Heart left ventricle (tissue), 16 donors: ENCODE measurements at regions not wholly inside any gene's neighbourhood (a gene's known extent, or its start where the extent isn't known, plus 50 kb on each side); places are given as distances from the start of the nearest gene placed in this dataset.

Experiments
- ATAC-seq, 4 donors: fragments of 200-7000 bp; cut with Tn5 transposase; one replicate each; pipeline ENCODE4 v1.9.1; 2020 to 2022; ENCODE audit warnings: moderate library complexity in 4 of 4, mild to moderate bottlenecking in 3 of 4, moderate number of reproducible peaks in 1 of 4
- DNase-seq, 5 donors: peaks; one replicate each; pipeline ENCODE4 v3.0.0-alpha.2; 2020
- H3K27ac ChIP-seq, 12 donors: fragments of 200-600 bp; sonication (generic) in 4 of 12; one replicate each; pipeline versions ENCODE4 v1.5.0 to v1.8.0; 2016 to 2022; ENCODE audit warnings: mild to moderate bottlenecking in 2 of 12
- H3K27me3 ChIP-seq, 9 donors: fragments of 200-600 bp; sonication (generic) in 2 of 9; one replicate each; pipeline versions ENCODE4 v1.5.1 to v1.8.0; 2016 to 2022; ENCODE audit warnings: mild to moderate bottlenecking in 3 of 9
- H3K36me3 ChIP-seq, 9 donors: fragments of 200-600 bp; sonication (generic) in 2 of 9; one replicate each; pipeline versions ENCODE4 v1.5.0 to v1.8.0; 2018 to 2022; ENCODE audit warnings: mild to moderate bottlenecking in 2 of 9
- H3K4me1 ChIP-seq, 12 donors: fragments of 200-600 bp; sonication (generic) in 4 of 12; one replicate each; pipeline versions ENCODE4 v1.5.0 to v1.8.0; 2016 to 2022; ENCODE audit warnings: mild to moderate bottlenecking in 3 of 12
- H3K4me3 ChIP-seq, 12 donors: fragments of 200-600 bp; sonication (generic) in 4 of 12; one replicate each; pipeline versions ENCODE4 v1.5.0 to v1.8.0; 2017 to 2022; ENCODE audit warnings: mild to moderate bottlenecking in 9 of 12, moderate library complexity in 4 of 12
- H3K9me3 ChIP-seq, 12 donors: fragments of 200-600 bp; sonication (generic) in 4 of 12; one replicate each; pipeline versions ENCODE4 v1.5.0 to v1.8.0; 2016 to 2022; ENCODE audit warnings: mild to moderate bottlenecking in 1 of 12
- CTCF ChIP-seq, 12 donors: fragments of 200-600 bp; sonication (generic) in 4 of 12; IDR thresholded peaks; one replicate each; pipeline versions ENCODE4 v1.5.0 to v1.8.0; 2018 to 2022; ENCODE audit warnings: antibody characterized with exemption in 12 of 12, mild to moderate bottlenecking in 5 of 12
- POLR2A ChIP-seq, 2 donors: fragments of 450-650 bp; IDR thresholded peaks; one replicate each; pipeline ENCODE4 v1.6.1; 2017; ENCODE audit warnings: antibody characterized with exemption in 2 of 2, mild to moderate bottlenecking in 2 of 2, moderate library complexity in 2 of 2
- WGBS, 4 donors: extraction: QIAGEN DNeasy Blood & Tissue Kit in 2 of 4; methylation state at CpG; one replicate each; pipeline versions ENCODE4 v1.1.5 to v1.1.7; 2013 to 2018; 5-methylcytosine and 5-hydroxymethylcytosine counted together
- intact Hi-C, 10 donors: fragments of 100-400 bp; cut with DNase I; formaldehyde crosslinking; loops; one replicate each; pipeline versions ENCODE4 v1.11.1 to v1.14.2; 2022
- donor health status: ischemic (EF 13 %, LVEDD 7.1; RV severe dilation, severe dysfunction).
- donor health status: healthy with polysubstance abuse.
- donor health status: DM: no; HTN: yes; CAD: no.
- donor health status: DM: no; HTN: no; CAD: no.
- donor health status: ischemic (EF 25% LVEDD 6.9; RV normal size, moderate dysfunction).
- donor health status: ischemic (EF 25% LVEDD 5.7; RV mildly dilated, moderate dysfunction).
- donor health status: healthy.
- donor health status: DM: yes; HTN: yes; CAD: no.
- donor health status: ischemic (EF 35%, LVEDD 5.7; RV mildly dilated, moderate dysfunction).
- donor health status: nonischemic (EF 11% LVEDD 7.7; RV severe dilation, severe dysfunction).
- donor health status: DM: yes; HTN: yes; CAD: no.
- donor health status: PGD.
- donor health status: ischemic (EF 29% LVEDD 5.4; RV normal size, mild dysfunction).
- donor health status: nonischemic (EF 23%, LVEDD 6.1; RV moderate dilation, normal function).

GRCh38 chr3:88810455-88810854, 297.0 kb upstream of the EPHA3 start:
- peak; percentile 69 to 97 (median 88) for ATAC-seq
- Histone ChIP-seq H3K4me1 (peaks cover 0 to 6% (median 0%) of the 10 kb centered on the region in 12 donors), H3K27me3 (no peaks in the 10 kb centered on the region), H3K4me3 (no peak overlapping the region), H3K36me3 (no peaks in the 10 kb centered on the region), H3K9me3 (no peaks in the 10 kb centered on the region), H3K27ac (peak overlapping the region in 5 of 12 donors; percentile 19 to 64 (median 32))
- intact Hi-C loops: no loop called here
- TF ChIP-seq CTCF (IDR thresholded peaks at IDR 0.05): no peak
- TF ChIP-seq POLR2A (IDR thresholded peaks at IDR 0.05): no peak
- DNase-seq: peak in 2 of 5 donors; percentile 6 to 30
- WGBS, 4 donors: 14 to 24% (median 20%) methylated on average over 4 of the region's 4 CpGs

DNA sequence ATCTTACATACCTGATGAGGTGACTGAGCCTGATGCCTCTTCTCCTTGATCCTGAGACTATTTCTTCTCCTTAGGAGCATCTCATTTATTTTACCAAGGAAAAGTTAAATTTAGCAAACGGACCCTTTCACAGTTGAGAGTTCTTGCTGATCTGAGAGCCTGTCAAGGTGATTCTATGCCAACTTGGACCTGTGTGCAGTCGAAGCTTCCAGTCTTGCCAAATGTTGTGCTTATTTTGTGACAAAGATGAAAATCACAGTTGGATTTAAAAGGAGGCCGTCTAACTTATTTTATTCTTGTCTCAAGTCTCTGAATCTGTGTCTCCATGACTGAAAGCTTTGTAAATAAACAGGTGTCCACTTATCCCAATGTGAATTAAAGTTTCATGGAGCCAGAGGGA, 296.3 kb upstream of the EPHA3 start:
- Histone ChIP-seq H3K9me3 (no peaks in the 10 kb centered on the region), H3K27ac (peak overlapping the region in 4 of 12 donors; percentile 19 to 64 (median 26)), H3K4me3 (no peak overlapping the region), H3K36me3 (no peaks in the 10 kb centered on the region), H3K4me1 (peaks cover 0 to 6% (median 0%) of the 10 kb centered on the region in 12 donors), H3K27me3 (no peaks in the 10 kb centered on the region)
- ATAC-seq: no peak
- 45 to 56% (median 50%) methylated on average over 3 of the region's 3 CpGs for WGBS, 4 donors
- DNase-seq: no peak
- intact Hi-C loops: no loop called here
- no peak for TF ChIP-seq CTCF (IDR thresholded peaks at IDR 0.05)
- TF ChIP-seq POLR2A (IDR thresholded peaks at IDR 0.05): no peak

- Histone ChIP-seq H3K4me1 (peaks cover 0 to 6% (median 0%) of the 10 kb centered on the region in 12 donors), H3K9me3 (no peaks in the 10 kb centered on the region), H3K27me3 (no peaks in the 10 kb centered on the region), H3K4me3 (no peak overlapping the region), H3K36me3 (no peaks in the 10 kb centered on the region), H3K27ac (no peak overlapping the region)
- ATAC-seq: no peak
- no peak for DNase-seq
- WGBS, 4 donors: 92 to 94% (median 93%) methylated on average over 5 of the region's 5 CpGs
- no peak for TF ChIP-seq CTCF (IDR thresholded peaks at IDR 0.05)
- TF ChIP-seq POLR2A (IDR thresholded peaks at IDR 0.05): no peak
- intact Hi-C loops: no loop called here
Measured at GRCh38 chr3:88812576-88812975, 294.8 kb upstream of the EPHA3 start.

GRCh38 chr3:88816445-88816844, 291.0 kb upstream of the EPHA3 start:
- intact Hi-C loops: no loop called here
- ATAC-seq (no peak), DNase-seq (no peak)
- Histone ChIP-seq H3K27ac (no peak overlapping the region), H3K27me3 (no peaks in the 10 kb centered on the region), H3K36me3 (no peaks in the 10 kb centered on the region), H3K9me3 (no peaks in the 10 kb centered on the region), H3K4me3 (no peak overlapping the region), H3K4me1 (no peaks in the 10 kb centered on the region)
- 78 to 86% (median 80%) methylated on average over 4 of the region's 4 CpGs for WGBS, 4 donors
- TF ChIP-seq POLR2A (IDR thresholded peaks at IDR 0.05): no peak
- TF ChIP-seq CTCF (IDR thresholded peaks at IDR 0.05): no peak
